ENCODE measurements at regions not wholly inside any gene's neighbourhood (a gene's known extent, or its start where the extent isn't known, plus 50 kb on each side); places are given as distances from the start of the nearest gene placed in this dataset.
"Not testable (repeated sequence)": the region's sequence is repeated elsewhere in the genome, so short reads cannot be mapped to it uniquely, and the experiment has no call there.

DNA sequence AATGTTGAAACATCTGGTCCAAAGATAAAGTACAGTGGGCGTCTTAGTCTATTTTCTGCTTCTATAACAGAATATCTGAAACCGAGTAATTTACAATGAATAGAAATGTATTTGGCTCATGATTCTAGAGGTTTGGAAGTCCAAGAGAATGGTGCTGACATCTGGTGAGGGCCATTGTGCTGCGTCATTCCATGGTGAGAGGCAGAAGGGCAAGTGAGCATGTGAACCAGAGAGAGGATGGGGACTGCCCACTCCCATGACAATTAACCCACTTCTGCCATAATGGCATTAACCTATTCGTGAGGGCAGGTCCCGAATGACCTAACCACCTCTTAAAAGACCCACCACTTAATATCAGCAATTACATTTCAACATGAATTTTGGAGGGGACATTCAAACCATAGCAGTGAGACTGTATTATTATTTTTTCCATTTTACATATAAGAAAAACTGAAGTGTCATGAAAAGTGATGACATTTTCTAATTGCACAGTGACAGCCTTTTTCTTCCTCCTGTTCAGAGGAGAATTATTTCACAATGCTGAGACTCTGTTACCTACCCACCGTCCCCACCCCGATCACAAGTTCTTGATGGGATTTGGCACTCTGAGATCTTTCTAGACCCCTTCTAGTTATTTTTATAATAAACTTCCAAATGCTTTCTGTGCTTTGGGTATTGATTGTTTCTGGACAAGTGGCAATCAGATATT is 238.8 kb downstream of the RPLP1 start:
- peaks cover 21% of the 10 kb centered on the region for H3K9me3 Mint-ChIP-seq
- DNase-seq (ENCODE audit: low spot score), result no peak
- no peak overlapping the region for H3K4me3 Mint-ChIP-seq
- H3K27me3 Mint-ChIP-seq (ENCODE audit: low read depth), result peaks cover 5% of the 10 kb centered on the region
- H3K36me3 Mint-ChIP-seq (ENCODE audit: low read depth), result peaks cover 5% of the 10 kb centered on the region
- no peak overlapping the region for H3K27ac Mint-ChIP-seq
- H3K4me1 Mint-ChIP-seq (ENCODE audit: low read depth), result no peaks in the 10 kb centered on the region

DNA sequence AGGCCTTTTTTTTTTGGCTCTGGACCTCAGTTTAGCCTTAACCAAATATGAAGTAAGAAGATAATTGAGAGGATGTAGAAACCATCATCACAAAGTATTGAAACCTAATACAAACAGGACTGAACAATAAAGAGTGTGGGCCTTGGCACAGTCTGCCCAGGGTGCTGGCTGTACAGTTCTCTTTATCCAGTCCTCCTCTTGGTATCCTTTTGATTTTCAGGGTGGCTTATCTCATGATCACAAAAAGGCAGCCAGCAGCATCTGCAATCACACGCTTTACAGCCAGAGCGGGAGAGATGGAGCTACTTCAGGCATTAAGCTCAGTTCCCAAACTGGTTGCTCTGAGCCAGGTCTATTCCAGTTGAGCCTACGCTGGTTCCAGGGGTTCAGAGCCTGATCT is 239.7 kb downstream of the RPLP1 start:
- Mint-ChIP-seq H3K4me1 (ENCODE audit: low read depth) (no peaks in the 10 kb centered on the region), H3K36me3 (ENCODE audit: low read depth) (peaks cover 5% of the 10 kb centered on the region), H3K9me3 (peaks cover 21% of the 10 kb centered on the region), H3K27ac (no peak overlapping the region), H3K27me3 (ENCODE audit: low read depth) (peaks cover 5% of the 10 kb centered on the region), H3K4me3 (no peak overlapping the region)
- DNase-seq (ENCODE audit: low spot score), result no peak

DNA sequence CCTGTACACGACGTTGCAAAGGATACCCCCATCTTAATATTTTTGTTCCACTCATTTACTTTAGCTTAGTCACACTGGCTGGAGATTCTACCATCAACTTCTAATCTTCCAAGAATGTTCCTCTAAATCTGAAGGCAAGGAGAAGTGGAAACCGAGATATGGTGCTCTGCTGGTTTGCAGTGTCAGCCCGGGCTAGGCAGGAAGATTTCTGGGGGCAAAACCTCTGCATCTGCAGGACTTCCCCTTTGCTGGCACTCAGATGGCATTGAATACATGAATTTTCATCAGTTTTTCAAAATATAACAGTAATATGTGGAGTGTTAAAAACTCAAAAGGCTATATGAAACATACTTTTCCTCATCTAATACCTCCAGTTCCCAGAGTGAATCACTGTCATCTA is 240.4 kb downstream of the RPLP1 start:
- no peaks in the 10 kb centered on the region for H3K4me1 Mint-ChIP-seq (ENCODE audit: low read depth)
- H3K36me3 Mint-ChIP-seq (ENCODE audit: low read depth), result peaks cover 5% of the 10 kb centered on the region
- H3K4me3 Mint-ChIP-seq, result no peak overlapping the region

DNA sequence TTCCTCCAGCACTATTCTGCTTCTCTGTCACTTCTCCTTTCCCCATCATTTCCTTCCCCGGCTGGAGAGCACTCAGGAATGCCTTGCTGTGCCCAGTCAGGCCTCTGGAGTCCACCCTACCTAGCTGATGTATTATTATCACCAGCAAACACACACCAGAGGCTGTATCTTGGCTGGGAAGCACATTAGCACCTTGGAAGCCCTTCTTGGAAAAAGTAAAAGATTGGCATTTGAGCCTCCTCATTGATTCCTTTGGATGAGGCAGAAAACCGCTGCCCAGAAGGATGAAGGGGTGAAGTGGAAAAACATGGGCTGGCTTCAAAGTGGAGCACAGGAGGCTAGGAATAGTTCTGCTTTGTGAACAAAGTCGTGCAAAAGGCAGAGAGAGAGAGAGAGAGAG is 244.3 kb downstream of the RPLP1 start:
- H3K9me3 Mint-ChIP-seq, result peaks cover 4% of the 10 kb centered on the region
- H3K4me3 Mint-ChIP-seq, result no peak overlapping the region
- H3K36me3 Mint-ChIP-seq (ENCODE audit: low read depth), result peaks cover 2% of the 10 kb centered on the region
- no peak overlapping the region for H3K27ac Mint-ChIP-seq
- peaks cover 7% of the 10 kb centered on the region for H3K27me3 Mint-ChIP-seq (ENCODE audit: low read depth)
- no peaks in the 10 kb centered on the region for H3K4me1 Mint-ChIP-seq (ENCODE audit: low read depth)
- DNase-seq (ENCODE audit: low spot score), result no peak

More for the DNA sequence above, 240.4 kb downstream of the RPLP1 start:
- no peak for DNase-seq (ENCODE audit: low spot score)
- Mint-ChIP-seq H3K27me3 (ENCODE audit: low read depth) (peaks cover 5% of the 10 kb centered on the region), H3K27ac (no peak overlapping the region), H3K9me3 (peaks cover 21% of the 10 kb centered on the region)

DNA sequence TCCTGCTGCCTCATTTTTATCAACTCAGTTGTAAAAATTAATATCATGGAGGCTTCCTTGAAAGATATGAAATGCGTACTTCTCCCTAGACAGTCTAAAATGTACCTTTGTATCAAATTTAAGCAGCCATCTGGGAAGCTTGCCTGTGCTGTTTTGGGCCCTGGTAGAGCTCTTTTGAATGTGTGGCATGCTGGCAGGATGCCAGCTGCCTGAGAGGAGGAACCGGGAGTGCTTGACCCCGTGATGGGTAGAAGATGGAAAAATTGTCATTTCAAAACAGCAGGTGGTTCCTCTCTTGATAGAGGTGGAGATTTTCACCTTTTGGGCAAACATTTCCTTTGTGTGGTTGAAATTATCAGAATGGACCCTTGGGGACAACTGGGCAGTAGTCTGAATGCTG is 245.3 kb downstream of the RPLP1 start:
- Mint-ChIP-seq H3K27me3 (ENCODE audit: low read depth) (peaks cover 2% of the 10 kb centered on the region), H3K36me3 (ENCODE audit: low read depth) (peaks cover 2% of the 10 kb centered on the region), H3K9me3 (peaks cover 4% of the 10 kb centered on the region), H3K4me1 (ENCODE audit: low read depth) (no peaks in the 10 kb centered on the region), H3K27ac (no peak overlapping the region), H3K4me3 (no peak overlapping the region)
- DNase-seq (ENCODE audit: low spot score), result no peak

DNA sequence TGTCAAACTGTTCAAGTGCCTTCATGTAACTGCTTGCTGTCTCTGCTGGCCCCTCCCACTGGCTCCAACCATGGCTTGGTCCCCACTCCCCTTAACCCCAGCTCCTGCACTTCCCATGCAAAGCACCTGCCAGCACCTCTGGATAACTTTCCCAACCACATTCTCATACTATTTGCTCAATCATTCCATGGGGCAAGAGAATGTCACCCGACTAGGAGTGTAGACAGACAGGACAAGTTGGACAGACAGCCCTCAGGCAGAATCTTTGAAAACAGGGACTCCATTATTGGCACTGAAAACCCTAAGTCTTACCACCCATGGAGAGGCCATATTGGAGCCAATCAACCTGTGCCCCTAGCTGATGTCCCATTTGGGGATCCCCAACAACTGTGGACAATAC is 246.5 kb downstream of the RPLP1 start:
- peaks cover 2% of the 10 kb centered on the region for H3K36me3 Mint-ChIP-seq (ENCODE audit: low read depth)
- H3K4me3 Mint-ChIP-seq, result no peak overlapping the region
- no peak overlapping the region for H3K27ac Mint-ChIP-seq

DNA sequence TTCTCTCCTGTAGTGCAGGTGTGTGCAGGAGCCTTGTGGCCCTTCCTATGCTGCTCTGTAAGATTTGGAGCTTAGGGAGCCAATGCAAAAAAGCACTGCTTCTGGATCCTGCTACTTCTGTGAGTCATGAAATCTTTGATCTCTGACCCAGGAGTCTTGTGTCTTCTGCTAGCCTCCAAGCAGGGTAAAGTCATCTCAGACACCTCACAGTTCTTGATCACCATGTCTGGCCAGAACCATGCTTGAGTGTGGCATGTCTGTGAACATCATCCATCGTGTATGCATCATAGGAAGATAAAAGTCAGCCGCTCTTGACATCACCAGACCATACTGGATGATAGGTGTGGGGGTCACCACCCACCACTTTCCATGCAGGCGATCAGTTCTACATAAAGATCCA is 247.8 kb downstream of the RPLP1 start:
- H3K4me3 Mint-ChIP-seq, result no peak overlapping the region

More for the DNA sequence above, 246.5 kb downstream of the RPLP1 start:
- DNase-seq (ENCODE audit: low spot score), result no peak
- Mint-ChIP-seq H3K4me1 (ENCODE audit: low read depth) (no peaks in the 10 kb centered on the region), H3K9me3 (peaks cover 4% of the 10 kb centered on the region), H3K27me3 (ENCODE audit: low read depth) (peaks cover 2% of the 10 kb centered on the region)

DNA sequence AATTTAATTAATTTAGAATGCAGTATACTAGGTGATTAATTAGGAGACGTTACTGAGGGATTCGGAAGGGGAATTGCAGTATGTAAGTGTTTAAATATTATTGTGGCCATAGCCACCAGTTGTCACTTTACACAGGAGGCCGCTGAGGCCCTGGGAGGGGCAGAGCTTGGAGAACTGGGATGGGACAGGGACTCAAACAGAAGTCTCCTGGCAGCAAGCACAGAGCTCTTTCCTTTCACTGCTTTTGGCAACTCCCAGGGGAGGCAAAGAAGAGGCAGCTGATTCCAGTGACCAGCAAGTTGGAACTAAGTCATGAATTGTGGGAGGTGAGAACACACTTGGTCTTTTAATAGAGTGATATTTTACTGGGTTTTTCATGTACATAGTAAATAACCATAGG is 248.6 kb downstream of the RPLP1 start:
- H3K4me3 Mint-ChIP-seq, result no peak overlapping the region
- peaks cover 2% of the 10 kb centered on the region for H3K27me3 Mint-ChIP-seq (ENCODE audit: low read depth)
- H3K36me3 Mint-ChIP-seq (ENCODE audit: low read depth), result peaks cover 2% of the 10 kb centered on the region
- H3K27ac Mint-ChIP-seq, result no peak overlapping the region
- H3K4me1 Mint-ChIP-seq (ENCODE audit: low read depth), result no peaks in the 10 kb centered on the region
- no peak for DNase-seq (ENCODE audit: low spot score)
- H3K9me3 Mint-ChIP-seq, result peaks cover 7% of the 10 kb centered on the region

More for the DNA sequence above, 247.8 kb downstream of the RPLP1 start:
- Mint-ChIP-seq H3K27me3 (ENCODE audit: low read depth) (peaks cover 2% of the 10 kb centered on the region), H3K4me1 (ENCODE audit: low read depth) (no peaks in the 10 kb centered on the region), H3K9me3 (peaks cover 4% of the 10 kb centered on the region), H3K27ac (no peak overlapping the region), H3K36me3 (ENCODE audit: low read depth) (peaks cover 2% of the 10 kb centered on the region)
- DNase-seq (ENCODE audit: low spot score), result no peak

DNA sequence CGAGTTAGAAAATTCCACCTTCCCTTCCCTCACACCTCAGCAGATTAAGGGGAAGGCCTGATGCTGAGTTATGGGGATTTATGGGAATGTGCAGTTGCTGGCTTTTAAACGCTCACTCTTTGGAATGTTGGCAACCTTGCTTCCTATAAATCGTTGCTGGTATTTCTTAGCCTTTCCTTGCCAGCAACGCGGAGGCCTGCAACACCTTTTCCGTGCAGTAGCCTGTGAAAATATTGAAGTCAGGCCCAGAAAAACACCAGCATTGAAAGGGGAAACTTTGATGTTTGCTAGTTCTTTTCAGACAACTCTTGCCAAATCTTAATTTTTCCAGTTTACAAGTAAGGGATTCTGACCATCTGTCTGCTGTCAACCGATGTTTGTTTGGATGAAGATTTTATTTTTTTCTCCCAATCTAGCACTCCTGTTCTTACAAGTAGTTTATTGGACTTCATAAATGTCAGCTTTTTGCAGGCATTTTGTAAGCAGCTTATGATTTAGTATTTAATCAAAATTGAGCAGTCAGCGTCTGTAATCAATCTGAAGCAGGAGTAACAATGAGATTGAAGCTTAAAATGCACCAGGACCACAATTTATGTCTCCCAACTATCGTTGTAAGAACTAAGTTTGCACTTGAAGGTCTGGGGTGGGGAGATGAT is 251.0 kb downstream of the RPLP1 start:
- no peak overlapping the region for H3K27ac Mint-ChIP-seq
- DNase-seq (ENCODE audit: low spot score), result no peak
- H3K36me3 Mint-ChIP-seq (ENCODE audit: low read depth), result peaks cover 14% of the 10 kb centered on the region
- no peaks in the 10 kb centered on the region for H3K4me1 Mint-ChIP-seq (ENCODE audit: low read depth)
- peaks cover 30% of the 10 kb centered on the region for H3K9me3 Mint-ChIP-seq
- peaks cover 1% of the 10 kb centered on the region for H3K27me3 Mint-ChIP-seq (ENCODE audit: low read depth)
- no peak overlapping the region for H3K4me3 Mint-ChIP-seq

DNA sequence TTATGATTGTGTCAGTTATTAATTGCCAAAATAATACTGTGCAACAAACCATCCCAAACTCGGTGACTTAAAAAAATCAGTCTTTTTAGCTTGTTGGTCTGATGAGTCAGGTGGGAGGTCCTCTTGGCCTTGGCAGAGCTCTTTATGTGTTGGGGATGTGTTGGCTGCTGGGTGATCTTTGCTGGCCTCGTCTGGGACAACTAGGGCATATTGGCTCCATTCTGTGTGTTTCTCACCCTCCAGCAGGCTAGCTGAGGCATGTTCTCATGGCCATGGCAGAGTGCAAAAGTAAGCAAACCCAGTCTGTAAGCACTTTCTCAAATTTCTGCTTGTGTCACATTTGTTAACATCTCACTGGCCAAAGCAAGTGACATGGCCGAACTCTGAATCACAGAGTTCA is 251.6 kb downstream of the RPLP1 start:
- Mint-ChIP-seq H3K36me3 (ENCODE audit: low read depth) (peaks cover 13% of the 10 kb centered on the region), H3K4me3 (no peak overlapping the region), H3K9me3 (peaks cover 35% of the 10 kb centered on the region), H3K27me3 (ENCODE audit: low read depth) (no peaks in the 10 kb centered on the region), H3K27ac (no peak overlapping the region), H3K4me1 (ENCODE audit: low read depth) (no peaks in the 10 kb centered on the region)
- no peak for DNase-seq (ENCODE audit: low spot score)

DNA sequence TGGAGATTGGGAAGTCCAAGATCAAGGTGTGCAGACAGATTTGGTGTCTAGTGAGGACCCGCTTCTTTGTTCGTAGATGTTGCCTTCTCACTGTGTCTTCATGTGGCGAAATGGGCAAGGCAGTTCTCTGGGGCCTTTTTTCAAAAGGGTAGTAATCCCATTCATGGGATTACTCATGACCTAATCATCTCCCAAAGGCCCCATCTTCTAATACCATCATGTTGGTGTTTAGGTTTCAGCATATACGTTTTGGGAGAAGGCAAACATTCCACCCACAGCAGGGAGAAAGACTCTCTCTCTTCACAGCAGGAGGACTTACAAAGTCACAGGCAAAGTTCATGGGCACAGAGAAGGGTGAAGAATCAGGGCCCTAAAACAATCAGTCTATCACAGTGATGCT is 252.1 kb downstream of the RPLP1 start:
- no peak for DNase-seq (ENCODE audit: low spot score)
- Mint-ChIP-seq H3K4me3 (no peak overlapping the region), H3K4me1 (ENCODE audit: low read depth) (no peaks in the 10 kb centered on the region), H3K36me3 (ENCODE audit: low read depth) (peaks cover 16% of the 10 kb centered on the region), H3K9me3 (peaks cover 38% of the 10 kb centered on the region), H3K27me3 (ENCODE audit: low read depth) (no peaks in the 10 kb centered on the region), H3K27ac (no peak overlapping the region)

DNA sequence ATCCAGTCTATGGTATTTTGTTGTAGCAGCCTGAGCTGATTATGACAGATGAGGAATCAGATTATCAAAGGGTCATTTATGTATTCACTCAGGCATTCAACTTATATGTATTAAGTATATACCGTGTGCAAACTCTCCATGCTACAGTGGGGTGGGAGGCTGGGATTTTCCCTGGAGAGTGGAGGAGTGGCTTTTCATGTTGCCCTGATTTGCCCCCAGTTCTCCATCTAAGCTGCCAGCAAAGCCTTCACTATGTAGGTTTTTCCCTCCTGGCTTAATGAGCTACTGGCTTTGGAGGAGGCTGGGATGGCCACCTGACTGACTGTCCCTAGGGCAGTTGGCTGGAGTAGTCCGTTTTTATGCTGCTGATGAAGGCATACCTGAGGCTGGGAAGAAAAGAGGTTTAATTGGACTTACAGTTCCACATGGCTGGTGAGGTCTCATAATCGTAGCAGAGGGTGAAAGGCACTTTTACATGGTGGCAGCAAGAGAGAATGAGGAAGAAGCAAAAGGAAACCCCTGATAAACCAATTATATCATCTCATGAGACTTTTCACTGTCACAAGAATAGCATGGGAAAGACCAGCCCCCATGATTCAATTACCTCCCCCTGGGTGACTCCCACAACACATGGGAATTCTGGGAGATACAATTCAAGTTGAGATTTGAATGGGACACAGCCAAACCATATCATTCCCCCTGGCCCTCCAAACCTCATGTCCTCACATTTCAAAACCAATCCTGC is 253.9 kb downstream of the RPLP1 start:
- H3K9me3 Mint-ChIP-seq, result peaks cover 43% of the 10 kb centered on the region
- no peak overlapping the region for H3K4me3 Mint-ChIP-seq
- no peak overlapping the region for H3K27ac Mint-ChIP-seq
- peaks cover 23% of the 10 kb centered on the region for H3K36me3 Mint-ChIP-seq (ENCODE audit: low read depth)
- no peak for DNase-seq (ENCODE audit: low spot score)
- H3K27me3 Mint-ChIP-seq (ENCODE audit: low read depth), result peaks cover 7% of the 10 kb centered on the region
- H3K4me1 Mint-ChIP-seq (ENCODE audit: low read depth), result peaks cover 8% of the 10 kb centered on the region

DNA sequence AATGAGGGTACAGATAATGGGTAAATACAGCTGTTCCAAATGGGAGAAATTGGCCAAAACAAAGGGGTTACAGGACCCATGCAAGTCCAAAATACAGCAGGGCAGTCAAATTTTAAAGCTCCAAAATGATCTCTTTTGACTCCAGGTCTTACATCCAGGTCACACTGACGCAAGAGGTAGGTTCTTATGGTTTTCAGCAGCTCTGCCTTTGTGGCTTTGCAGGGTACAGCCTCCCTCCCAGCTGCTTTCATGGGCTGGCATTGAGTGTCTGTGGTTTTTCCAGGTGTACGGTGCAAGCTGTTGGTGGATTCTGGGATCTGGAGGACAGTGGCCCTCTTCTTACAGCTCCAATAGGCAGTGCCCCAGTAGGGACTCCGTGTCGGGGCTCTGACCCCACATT is 254.6 kb downstream of the RPLP1 start:
- not testable (repeated sequence) for H3K4me3 Mint-ChIP-seq; H3K27ac Mint-ChIP-seq; DNase-seq (ENCODE audit: low spot score); H3K27me3 Mint-ChIP-seq (ENCODE audit: low read depth)
- Mint-ChIP-seq H3K36me3 (ENCODE audit: low read depth) (peaks cover 23% of the 10 kb centered on the region), H3K4me1 (ENCODE audit: low read depth) (peaks cover 10% of the 10 kb centered on the region), H3K9me3 (peaks cover 43% of the 10 kb centered on the region)

DNA sequence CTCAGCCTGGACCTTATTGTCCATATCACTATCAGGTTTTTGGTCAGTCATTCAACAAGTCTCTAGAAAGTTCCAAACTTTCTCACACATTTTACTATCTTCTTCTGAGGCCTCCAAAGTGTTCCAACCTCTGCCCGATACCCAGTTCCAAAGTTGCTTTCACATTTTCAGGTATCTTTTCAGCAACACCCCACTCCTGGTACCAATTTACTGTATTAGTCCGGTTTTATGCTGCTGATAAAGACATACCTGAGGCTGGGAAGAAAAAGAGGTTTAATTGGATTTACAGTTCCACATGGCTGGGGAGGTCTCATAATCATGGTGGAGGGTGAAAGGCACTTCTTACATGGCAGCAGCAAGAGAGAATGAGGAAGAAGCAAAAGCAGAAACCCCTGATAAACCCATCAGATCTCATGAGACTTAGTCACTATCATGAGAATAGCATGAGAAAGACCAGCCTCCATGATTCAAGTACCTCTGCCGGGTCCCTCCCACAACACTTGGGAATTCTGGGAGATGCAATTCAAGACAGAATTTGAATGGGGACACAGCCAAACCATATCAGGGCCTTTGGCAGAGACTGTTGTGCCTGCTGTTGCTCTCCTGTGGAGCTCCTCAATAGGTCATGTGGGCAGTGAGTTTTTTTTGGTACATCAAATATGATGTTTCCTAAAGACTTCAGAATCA is 256.0 kb downstream of the RPLP1 start:
- H3K4me1 Mint-ChIP-seq (ENCODE audit: low read depth), result peaks cover 23% of the 10 kb centered on the region

More for the DNA sequence above, 256.0 kb downstream of the RPLP1 start:
- H3K27me3 Mint-ChIP-seq (ENCODE audit: low read depth); H3K27ac Mint-ChIP-seq; H3K4me3 Mint-ChIP-seq; DNase-seq (ENCODE audit: low spot score): not testable (repeated sequence)
- H3K36me3 Mint-ChIP-seq (ENCODE audit: low read depth), result peaks cover 23% of the 10 kb centered on the region
- peaks cover 43% of the 10 kb centered on the region for H3K9me3 Mint-ChIP-seq
